RPMI7951 (cell line): ENCODE measurements at regions not wholly inside any gene's neighbourhood (a gene's known extent, or its start where the extent isn't known, plus 50 kb on each side); places are given as distances from the start of the nearest gene placed in this dataset.
"Not testable (repeated sequence)": the region's sequence is repeated elsewhere in the genome, so short reads cannot be mapped to it uniquely, and the experiment has no call there.

Experiments
- DNase-seq: peaks from one replicate; pipeline ENCODE4 v3.0.0-alpha.2; 2012; ENCODE audit warnings: low read depth

DNA sequence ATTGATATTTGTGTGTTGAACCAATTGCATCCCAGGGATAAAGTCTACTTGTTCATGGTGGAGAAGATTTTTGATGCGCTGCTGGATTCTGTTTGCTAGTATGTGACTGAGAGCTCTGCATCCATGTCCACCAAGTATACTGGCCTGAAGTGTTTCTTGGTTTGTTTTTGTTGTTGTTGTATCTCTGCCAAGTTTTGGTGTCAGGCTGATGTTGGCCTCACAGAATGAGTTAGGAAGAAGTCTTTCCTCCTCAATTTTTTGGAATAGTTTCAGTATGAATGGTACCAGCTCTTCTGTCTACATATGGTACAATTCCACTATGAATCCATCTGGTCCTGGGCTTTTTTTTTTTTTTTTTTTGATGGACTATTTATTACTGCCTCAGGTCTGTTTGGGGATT, 50.9 kb upstream of the OSTN start:
- peak; percentile 52 for DNase-seq

DNA sequence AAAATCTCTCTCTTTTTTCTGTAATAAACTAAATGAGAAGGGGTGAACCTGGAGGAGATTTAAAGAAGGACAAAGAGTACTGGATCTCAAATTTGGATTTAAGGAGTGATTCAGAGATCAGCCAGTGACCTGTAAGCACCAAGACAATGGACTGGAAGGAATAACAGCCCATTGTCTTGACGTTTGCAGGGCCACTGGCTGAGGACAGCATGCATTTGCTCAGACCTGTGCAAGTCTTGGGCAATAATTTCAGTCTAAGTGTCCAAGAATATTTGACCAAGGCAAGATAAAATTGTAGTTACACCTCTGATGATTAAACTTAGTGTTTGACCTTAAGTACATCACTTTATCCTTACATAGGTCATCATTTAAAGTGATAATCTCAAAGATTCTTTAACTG, 55.8 kb upstream of the OSTN start:
- DNase-seq: no peak

- DNase-seq: peak; percentile 88
These were observed 57.3 kb upstream of the OSTN start for GRCh38 chr3:191141728-191142127.

GRCh38 chr3:191139736-191140135, 59.3 kb upstream of the OSTN start:
- DNase-seq: peak; percentile 77

GRCh38 chr3:191138937-191139336, 60.1 kb upstream of the OSTN start:
- DNase-seq: no peak

- no peak for DNase-seq
These were observed 61.3 kb upstream of the OSTN start for GRCh38 chr3:191137708-191138107.

GRCh38 chr3:191136347-191136746, 62.7 kb upstream of the OSTN start:
- DNase-seq: peak; percentile 56

GRCh38 chr3:191135175-191135574, 63.9 kb upstream of the OSTN start:
- DNase-seq: no peak

DNA sequence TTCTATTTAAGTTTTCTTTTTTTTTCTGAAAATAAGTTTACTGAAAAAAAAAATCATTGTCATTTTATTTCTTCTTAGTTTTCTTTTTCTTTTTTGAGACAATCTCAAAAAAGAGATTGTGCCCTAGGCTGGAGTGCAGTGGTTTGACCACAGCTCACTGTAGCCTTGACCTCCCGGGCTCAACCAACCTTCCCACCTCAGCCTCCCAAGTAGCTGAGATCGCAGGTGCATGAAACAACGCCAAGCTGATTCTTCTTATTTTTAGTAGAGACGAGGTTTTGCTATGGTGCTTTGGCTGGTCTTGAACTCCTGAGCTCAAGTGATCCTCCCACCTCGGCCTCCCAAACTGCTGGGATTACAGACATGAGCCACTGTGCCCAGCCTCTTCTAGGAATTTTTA, 65.7 kb upstream of the OSTN start:
- no peak for DNase-seq

DNA sequence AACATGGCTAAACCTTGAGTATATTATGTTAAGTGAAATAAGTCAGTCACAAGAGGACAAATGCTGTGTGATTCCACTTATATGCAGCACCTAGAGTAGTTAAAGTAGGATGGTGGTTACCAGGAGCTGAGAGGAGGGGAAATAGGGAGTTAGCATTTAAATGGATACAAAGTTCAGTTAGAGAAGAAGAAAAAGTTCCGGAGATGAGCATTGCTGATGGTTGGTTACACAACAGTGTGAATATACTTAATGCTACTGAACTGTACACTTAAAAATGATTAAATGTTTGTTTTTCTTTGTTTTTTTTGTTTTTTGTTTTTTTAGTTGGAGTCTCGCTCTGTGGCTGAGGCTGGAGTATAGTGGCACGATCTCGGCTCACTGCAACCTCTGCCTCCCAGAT, 67.7 kb upstream of the OSTN start:
- no peak for DNase-seq

DNA sequence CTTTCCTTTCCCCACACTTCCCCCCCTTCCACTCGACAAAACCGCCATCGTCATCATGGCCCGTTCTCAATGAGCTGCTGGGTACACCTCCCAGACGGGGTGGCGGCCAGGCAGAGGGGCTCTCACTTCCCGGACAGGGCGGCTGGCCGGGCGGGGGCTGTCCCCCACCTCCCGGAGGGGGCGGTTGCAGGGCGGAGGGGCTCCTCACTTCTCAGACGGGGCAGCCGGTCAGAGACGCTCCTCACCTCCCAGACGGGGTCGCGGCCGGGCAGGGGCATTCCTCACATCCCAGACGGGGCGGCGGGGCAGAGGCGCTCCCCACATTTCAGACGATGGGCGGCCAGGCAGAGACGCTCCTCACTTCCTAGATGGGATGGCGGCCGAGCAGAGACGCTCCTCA, 74.2 kb upstream of the OSTN start:
- DNase-seq: not testable (repeated sequence)

DNA sequence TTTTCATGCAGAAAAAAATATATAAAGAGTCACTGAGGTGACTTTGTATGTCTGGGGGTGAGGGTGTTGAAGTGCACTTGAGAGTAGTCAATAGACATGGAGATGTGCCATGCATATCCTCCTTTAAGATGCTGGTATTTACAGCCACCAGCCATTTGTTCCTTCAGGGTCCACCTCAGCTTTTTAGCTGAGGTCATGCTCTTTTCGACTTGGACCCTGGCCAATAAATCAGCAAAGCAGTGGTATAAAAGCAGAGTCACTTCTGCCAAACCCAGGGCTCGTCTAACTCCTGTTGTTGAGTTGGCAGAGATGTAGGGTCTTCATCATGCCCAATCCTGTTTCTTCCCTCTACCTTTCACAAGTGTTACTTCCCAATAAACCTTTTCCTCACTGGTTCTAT, 75.1 kb upstream of the OSTN start:
- DNase-seq: no peak

GRCh38 chr3:191123231-191123630, 75.8 kb upstream of the OSTN start:
- DNase-seq: no peak

DNA sequence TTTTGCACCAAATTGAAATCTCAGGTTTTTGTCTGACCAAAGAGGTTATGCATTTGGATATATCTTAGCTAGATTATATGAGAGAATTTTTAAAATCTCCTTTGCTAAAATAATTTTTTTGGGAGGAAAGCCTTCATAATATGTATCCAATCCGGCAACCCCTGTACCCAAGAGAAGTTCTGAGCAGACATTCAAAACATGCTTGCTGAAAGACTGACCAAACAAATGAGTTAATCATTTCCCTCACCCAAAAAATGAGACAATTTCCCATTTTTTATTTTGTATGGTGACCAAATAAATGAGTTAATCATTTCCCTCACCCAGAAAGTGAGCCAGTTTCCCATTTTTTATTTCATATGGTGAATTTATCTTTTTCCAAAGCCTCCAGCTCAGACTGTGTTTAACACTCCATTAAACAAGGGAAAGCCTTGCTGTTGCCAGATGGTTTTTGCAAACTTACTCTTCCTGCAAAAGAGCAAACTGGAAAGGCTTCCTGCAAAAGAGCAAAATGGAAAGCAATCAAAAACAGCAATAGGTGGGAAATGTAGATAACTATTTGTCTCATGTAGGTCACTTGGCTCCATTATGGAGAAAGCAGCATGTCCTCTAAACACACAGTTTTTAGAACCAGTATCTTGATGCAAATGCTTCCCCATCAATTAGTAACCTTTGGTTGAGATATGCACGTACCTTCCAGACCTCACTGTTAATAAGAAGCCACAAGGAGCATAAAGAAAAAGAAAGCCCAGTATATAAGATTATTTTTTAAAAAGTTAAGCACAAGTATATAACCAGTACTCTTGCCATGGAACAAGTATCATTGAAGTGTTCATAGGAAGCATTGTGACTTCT, 78.4 kb upstream of the OSTN start:
- no peak for DNase-seq

DNA sequence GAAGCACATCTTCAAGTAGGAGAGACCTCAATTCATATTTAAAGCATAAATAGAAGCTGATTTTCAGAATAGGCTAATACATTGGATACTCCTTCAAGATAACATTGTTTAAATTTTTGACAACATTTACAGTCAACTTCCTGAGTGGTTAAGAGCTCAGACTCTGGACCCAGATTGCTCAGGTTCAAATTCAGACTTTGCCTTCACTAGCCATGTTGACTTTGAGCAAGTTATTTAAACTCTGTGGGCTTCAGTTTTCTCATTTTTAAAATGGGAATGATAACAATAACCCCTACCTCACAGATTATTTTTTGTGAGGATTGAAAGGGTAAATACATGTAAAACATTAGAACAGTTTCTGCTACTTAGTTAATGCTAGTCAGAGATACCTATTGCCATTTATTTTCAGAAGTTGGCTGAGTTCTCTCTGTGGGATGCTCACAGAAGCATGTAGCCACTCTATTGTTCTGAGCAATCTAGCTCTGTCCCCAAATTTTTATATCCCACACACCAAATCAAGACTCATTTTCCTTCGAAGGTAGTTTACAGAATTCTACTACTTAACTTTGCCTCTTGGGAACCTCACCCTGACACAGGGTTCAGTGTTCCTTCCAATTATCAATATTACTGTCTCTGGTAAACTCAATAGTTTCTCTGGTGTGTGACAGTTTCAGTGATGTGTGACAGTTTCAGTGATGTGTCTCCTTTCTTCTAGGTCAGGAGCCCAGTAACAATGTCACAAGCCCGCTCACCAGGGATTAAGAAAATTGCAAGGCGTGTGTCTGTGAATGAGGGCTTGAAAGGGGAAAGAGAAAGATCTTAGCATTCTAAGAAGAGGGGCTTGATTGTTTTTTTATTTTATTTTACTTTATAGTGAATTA, 79.4 kb upstream of the OSTN start:
- DNase-seq: no peak

DNA sequence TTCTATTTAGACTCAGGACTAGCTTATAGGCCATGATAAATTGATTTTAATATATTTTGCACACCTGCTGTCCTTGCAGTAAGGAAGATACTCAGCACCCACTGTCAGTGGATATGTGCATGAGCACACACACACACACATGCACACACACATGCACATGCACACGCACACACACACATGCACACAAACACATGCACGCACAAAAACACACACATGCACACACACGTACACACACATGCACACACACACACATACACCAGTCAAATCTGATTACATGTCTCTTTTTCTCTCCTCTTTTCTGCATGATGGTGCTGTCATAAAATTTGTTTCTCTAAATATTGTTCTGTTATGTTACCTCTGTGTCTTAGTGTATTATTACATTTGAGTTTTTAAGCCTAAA, 87.3 kb upstream of the OSTN start:
- DNase-seq: no peak

- no peak for DNase-seq
These were observed 93.6 kb upstream of the OSTN start for GRCh38 chr3:191105418-191105817.

GRCh38 chr3:191100516-191100915, 98.5 kb upstream of the OSTN start:
- DNase-seq: no peak

GRCh38 chr3:191094057-191094845, 104.8 kb upstream of the OSTN start:
- DNase-seq: no peak

DNA sequence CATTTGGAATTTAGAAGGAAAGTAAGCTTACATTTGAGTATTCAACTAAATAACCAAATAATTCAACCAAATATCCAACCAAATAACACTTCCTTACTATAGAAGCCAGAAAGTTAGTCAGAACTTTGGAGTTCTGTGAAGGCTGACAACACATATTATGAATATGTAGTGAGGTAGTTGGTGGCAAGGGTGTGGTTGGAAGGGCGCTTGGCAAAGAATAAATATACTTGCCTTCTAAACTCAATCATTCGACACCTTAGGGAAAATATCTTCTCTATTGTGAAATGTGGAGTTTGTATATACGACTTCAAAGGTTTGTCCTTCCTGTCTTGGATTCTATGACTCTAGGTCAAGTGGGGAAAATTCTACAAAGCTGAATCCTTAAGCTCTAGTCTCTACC, 111.7 kb upstream of the OSTN start:
- no peak for DNase-seq

GRCh38 chr3:191085091-191085490, 114.0 kb upstream of the OSTN start:
- DNase-seq: peak; percentile 19

DNA sequence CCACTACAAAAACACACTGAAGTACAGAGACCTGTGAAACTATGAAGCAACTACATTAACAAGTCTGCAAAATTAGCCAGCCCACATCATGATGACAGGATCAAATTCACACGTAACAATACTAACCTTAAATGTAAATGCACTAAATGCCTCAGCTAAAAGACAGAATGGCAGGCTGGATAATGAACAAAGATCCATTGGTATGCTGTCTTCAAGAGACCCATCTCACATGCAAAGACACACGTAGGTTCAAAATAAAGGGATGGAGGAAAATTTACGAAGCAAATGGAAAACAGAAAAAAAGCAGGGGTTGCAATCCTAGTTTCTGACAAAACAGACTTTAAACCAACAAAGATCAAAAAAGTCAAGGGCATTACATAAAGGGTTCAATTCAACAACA, 120.1 kb upstream of the OSTN start:
- not testable (repeated sequence) for DNase-seq
